ENCODE measurements at regions not wholly inside any gene's neighbourhood (a gene's known extent, or its start where the extent isn't known, plus 50 kb on each side); places are given as distances from the start of the nearest gene placed in this dataset.

GRCh38 chr6:97885828-97886227, 602.8 kb upstream of the MMS22L start:
- no peaks in the 10 kb centered on the region for H3K27me3 Mint-ChIP-seq
- POLR2A ChIA-PET, result no interaction called here
- DNase-seq, result no peak
- no peaks in the 10 kb centered on the region for H3K4me1 Mint-ChIP-seq
- CTCF ChIA-PET, result interaction anchor here (0.6 kb wide), 1 partner anchor 484 kb away, joined by 3 read pairs; no protein-coding TSS in a partner anchor
- H3K4me3 Mint-ChIP-seq, result no peak overlapping the region
- H3K36me3 Mint-ChIP-seq (ENCODE audit: low read depth), result no peaks in the 10 kb centered on the region
- no peaks in the 10 kb centered on the region for H3K9me3 Mint-ChIP-seq
- no peak overlapping the region for H3K27ac Mint-ChIP-seq

GRCh38 chr6:97901531-97901930, 618.5 kb upstream of the MMS22L start:
- Mint-ChIP-seq H3K36me3 (ENCODE audit: low read depth) (no peaks in the 10 kb centered on the region), H3K4me3 (no peak overlapping the region), H3K9me3 (no peaks in the 10 kb centered on the region), H3K27ac (no peak overlapping the region), H3K4me1 (no peaks in the 10 kb centered on the region), H3K27me3 (no peaks in the 10 kb centered on the region)
- no peak for DNase-seq
- ChIA-PET POLR2A (no interaction called here), CTCF (no interaction called here)

DNA sequence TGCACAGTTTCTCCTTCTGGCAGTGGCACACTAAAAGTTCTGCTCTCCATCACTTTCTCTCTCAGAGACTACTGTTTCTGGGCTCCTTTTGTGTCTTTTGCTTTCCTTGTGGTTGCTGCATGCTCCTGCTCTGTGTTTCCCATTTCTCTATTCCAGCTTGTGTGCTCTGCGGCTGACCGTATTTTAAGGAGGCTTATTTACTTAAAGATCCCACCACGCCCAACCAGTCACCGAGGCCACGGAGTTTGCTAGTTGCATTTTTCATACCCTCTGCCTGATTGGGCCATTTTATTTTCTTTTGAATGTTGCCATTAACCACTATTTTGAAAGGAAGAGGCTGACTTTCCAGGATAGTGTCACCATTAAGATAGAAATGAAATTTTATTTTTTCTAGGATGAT, 626.4 kb upstream of the MMS22L start:
- Mint-ChIP-seq H3K4me1 (no peaks in the 10 kb centered on the region), H3K27me3 (no peaks in the 10 kb centered on the region), H3K36me3 (ENCODE audit: low read depth) (no peaks in the 10 kb centered on the region), H3K4me3 (no peak overlapping the region), H3K9me3 (no peaks in the 10 kb centered on the region), H3K27ac (no peak overlapping the region)
- ChIA-PET POLR2A (no interaction called here), CTCF (no interaction called here)
- no peak for DNase-seq

- ChIA-PET POLR2A (no interaction called here), CTCF (no interaction called here)
- Mint-ChIP-seq H3K4me3 (no peak overlapping the region), H3K9me3 (no peaks in the 10 kb centered on the region), H3K36me3 (ENCODE audit: low read depth) (no peaks in the 10 kb centered on the region), H3K27ac (no peak overlapping the region), H3K4me1 (no peaks in the 10 kb centered on the region), H3K27me3 (no peaks in the 10 kb centered on the region)
- no peak for DNase-seq
Measured at GRCh38 chr6:97913721-97914120, 630.7 kb upstream of the MMS22L start.

GRCh38 chr6:97914912-97915311, 631.9 kb upstream of the MMS22L start:
- no peak for DNase-seq
- no peak overlapping the region for H3K27ac Mint-ChIP-seq
- H3K27me3 Mint-ChIP-seq, result no peaks in the 10 kb centered on the region
- H3K9me3 Mint-ChIP-seq, result no peaks in the 10 kb centered on the region
- ChIA-PET POLR2A (no interaction called here), CTCF (no interaction called here)
- H3K36me3 Mint-ChIP-seq (ENCODE audit: low read depth), result no peaks in the 10 kb centered on the region
- no peak overlapping the region for H3K4me3 Mint-ChIP-seq
- no peaks in the 10 kb centered on the region for H3K4me1 Mint-ChIP-seq

DNA sequence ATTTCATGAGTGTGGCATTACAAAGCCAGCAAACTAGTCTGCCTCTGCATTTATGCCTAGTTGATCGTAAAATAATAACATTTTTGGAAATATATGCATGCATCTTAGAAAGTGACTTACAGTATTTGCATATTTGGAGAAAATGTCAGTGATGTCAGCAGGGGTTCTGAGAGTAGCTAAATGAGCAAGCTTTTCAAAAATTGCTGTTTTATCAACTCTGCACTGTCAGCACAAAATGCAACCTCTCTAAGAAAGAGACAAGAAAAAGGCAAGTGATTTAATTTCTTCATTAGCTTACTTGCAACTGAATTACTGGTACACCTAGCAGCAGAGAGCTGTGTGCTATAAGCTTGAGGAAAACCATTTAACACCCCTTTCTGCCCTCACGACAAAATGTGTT, 632.5 kb upstream of the MMS22L start:
- Mint-ChIP-seq H3K4me3 (no peak overlapping the region), H3K27ac (no peak overlapping the region), H3K9me3 (no peaks in the 10 kb centered on the region), H3K27me3 (no peaks in the 10 kb centered on the region), H3K36me3 (ENCODE audit: low read depth) (no peaks in the 10 kb centered on the region), H3K4me1 (no peaks in the 10 kb centered on the region)
- no peak for DNase-seq
- POLR2A ChIA-PET, result no interaction called here
- CTCF ChIA-PET, result no interaction called here

GRCh38 chr6:97917369-97917768, 634.4 kb upstream of the MMS22L start:
- no peaks in the 10 kb centered on the region for H3K4me1 Mint-ChIP-seq
- ChIA-PET CTCF (no interaction called here), POLR2A (no interaction called here)
- H3K36me3 Mint-ChIP-seq (ENCODE audit: low read depth), result no peaks in the 10 kb centered on the region
- no peaks in the 10 kb centered on the region for H3K9me3 Mint-ChIP-seq
- no peaks in the 10 kb centered on the region for H3K27me3 Mint-ChIP-seq
- H3K4me3 Mint-ChIP-seq, result no peak overlapping the region
- no peak for DNase-seq
- no peak overlapping the region for H3K27ac Mint-ChIP-seq

- H3K27me3 Mint-ChIP-seq, result no peaks in the 10 kb centered on the region
- no peaks in the 10 kb centered on the region for H3K36me3 Mint-ChIP-seq (ENCODE audit: low read depth)
- ChIA-PET POLR2A (no interaction called here), CTCF (interaction anchor here (0.6 kb wide), 1 partner anchor 225 kb away, joined by 5 read pairs; no protein-coding TSS in a partner anchor)
- H3K9me3 Mint-ChIP-seq, result no peaks in the 10 kb centered on the region
- DNase-seq, result no peak
- H3K4me3 Mint-ChIP-seq, result no peak overlapping the region
- H3K4me1 Mint-ChIP-seq, result no peaks in the 10 kb centered on the region
- no peak overlapping the region for H3K27ac Mint-ChIP-seq
Measured at GRCh38 chr6:97919046-97919445, 636.0 kb upstream of the MMS22L start.

- Mint-ChIP-seq H3K27me3 (no peaks in the 10 kb centered on the region), H3K27ac (no peak overlapping the region), H3K4me1 (no peaks in the 10 kb centered on the region), H3K36me3 (ENCODE audit: low read depth) (no peaks in the 10 kb centered on the region), H3K4me3 (no peak overlapping the region), H3K9me3 (no peaks in the 10 kb centered on the region)
- DNase-seq, result no peak
- POLR2A ChIA-PET, result no interaction called here
- CTCF ChIA-PET, result no interaction called here
Measured at GRCh38 chr6:97919631-97920030, 636.6 kb upstream of the MMS22L start.

- Mint-ChIP-seq H3K27ac (no peak overlapping the region), H3K36me3 (ENCODE audit: low read depth) (no peaks in the 10 kb centered on the region), H3K9me3 (no peaks in the 10 kb centered on the region), H3K4me3 (no peak overlapping the region), H3K4me1 (no peaks in the 10 kb centered on the region), H3K27me3 (no peaks in the 10 kb centered on the region)
- ChIA-PET CTCF (no interaction called here), POLR2A (no interaction called here)
- DNase-seq, result no peak
Measured at GRCh38 chr6:97923249-97923648, 640.2 kb upstream of the MMS22L start.

DNA sequence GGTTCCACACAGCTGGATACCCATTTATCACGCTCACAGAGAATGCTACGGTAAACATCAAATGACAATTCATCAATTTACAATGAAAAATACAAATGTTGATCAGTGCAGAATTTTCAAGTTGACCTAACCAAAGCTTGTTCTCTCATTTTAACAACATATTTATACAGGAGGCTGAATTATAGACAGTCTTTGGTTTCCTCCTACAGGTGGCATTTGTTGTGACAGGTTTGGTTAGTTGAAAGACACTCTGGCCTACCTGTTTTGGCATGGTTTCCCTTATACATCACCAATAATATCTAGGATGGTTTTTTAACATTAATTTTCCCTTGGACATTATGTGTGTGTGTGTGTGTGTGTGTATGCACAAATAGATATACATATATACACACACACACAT, 642.5 kb upstream of the MMS22L start:
- Mint-ChIP-seq H3K9me3 (no peaks in the 10 kb centered on the region), H3K36me3 (ENCODE audit: low read depth) (no peaks in the 10 kb centered on the region), H3K4me1 (no peaks in the 10 kb centered on the region), H3K4me3 (no peak overlapping the region), H3K27ac (no peak overlapping the region), H3K27me3 (no peaks in the 10 kb centered on the region)
- CTCF ChIA-PET, result no interaction called here
- POLR2A ChIA-PET, result no interaction called here
- DNase-seq, result no peak

- no peak for DNase-seq
- Mint-ChIP-seq H3K36me3 (ENCODE audit: low read depth) (no peaks in the 10 kb centered on the region), H3K9me3 (no peaks in the 10 kb centered on the region), H3K27ac (no peak overlapping the region), H3K4me1 (no peaks in the 10 kb centered on the region), H3K4me3 (no peak overlapping the region), H3K27me3 (no peaks in the 10 kb centered on the region)
- POLR2A ChIA-PET, result no interaction called here
- CTCF ChIA-PET, result no interaction called here
Measured at GRCh38 chr6:97939440-97940168, 656.6 kb upstream of the MMS22L start.

DNA sequence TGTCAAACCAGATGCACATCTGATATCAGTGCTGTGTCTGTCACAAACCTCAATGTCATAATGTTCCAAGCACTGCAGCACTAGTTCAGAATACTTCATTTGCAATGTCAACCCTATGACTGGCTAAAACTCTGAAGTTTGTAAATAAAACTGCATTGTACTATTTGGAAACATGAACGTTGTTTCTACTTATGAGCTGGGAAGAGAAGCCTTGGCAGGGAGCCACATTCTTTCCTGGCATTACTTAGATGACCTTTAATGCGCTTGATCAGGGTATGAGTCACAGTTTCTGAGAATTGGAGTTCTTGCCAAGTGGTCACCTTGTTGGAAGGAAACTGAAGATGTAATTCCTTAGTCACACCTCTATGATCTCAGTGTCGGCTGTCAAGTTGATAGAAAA, 664.8 kb upstream of the MMS22L start:
- Mint-ChIP-seq H3K27ac (no peak overlapping the region), H3K36me3 (ENCODE audit: low read depth) (no peaks in the 10 kb centered on the region), H3K27me3 (no peaks in the 10 kb centered on the region), H3K4me1 (no peaks in the 10 kb centered on the region), H3K4me3 (no peak overlapping the region), H3K9me3 (no peaks in the 10 kb centered on the region)
- no peak for DNase-seq
- ChIA-PET POLR2A (no interaction called here), CTCF (no interaction called here)

- Mint-ChIP-seq H3K27ac (no peak overlapping the region), H3K4me3 (no peak overlapping the region), H3K9me3 (peaks cover 4% of the 10 kb centered on the region), H3K27me3 (no peaks in the 10 kb centered on the region), H3K4me1 (no peaks in the 10 kb centered on the region), H3K36me3 (ENCODE audit: low read depth) (no peaks in the 10 kb centered on the region)
- ChIA-PET CTCF (no interaction called here), POLR2A (no interaction called here)
- no peak for DNase-seq
Measured at GRCh38 chr6:97958134-97958533, 675.1 kb upstream of the MMS22L start.

Measured in activated CD4-positive, alpha-beta T cell treated with anti-CD3 and anti-CD28 coated beads, Interleukin-2, amount 10 ng/mL, durations not matched to agents 7 days and 5 days (primary cell).